ENCODE measurements at regions not wholly inside any gene's neighbourhood (a gene's known extent, or its start where the extent isn't known, plus 50 kb on each side); places are given as distances from the start of the nearest gene placed in this dataset.
"Not testable (repeated sequence)": the region's sequence is repeated elsewhere in the genome, so short reads cannot be mapped to it uniquely, and the experiment has no call there.

DNA sequence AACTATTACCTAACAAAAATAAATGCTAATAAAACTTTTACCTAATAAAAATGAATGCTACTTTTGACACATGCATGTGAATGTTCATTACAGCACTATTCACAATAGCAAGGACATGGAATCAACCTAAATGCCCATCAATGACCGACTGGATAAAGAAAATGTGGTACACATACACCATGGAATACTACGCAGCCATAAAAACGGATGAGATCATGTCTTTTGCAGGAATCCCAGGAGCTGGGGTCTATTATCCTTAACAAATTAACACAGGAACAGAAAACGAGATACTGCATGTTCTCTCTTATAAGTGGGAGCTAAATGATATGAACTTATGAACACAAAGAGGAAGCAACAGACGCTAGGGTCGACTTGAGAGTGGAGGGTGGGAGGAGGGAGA lies 88.1 kb upstream of the FAM204A start:
- Histone ChIP-seq H3K4me3 (ENCODE audit: insufficient read depth, low read depth, low read length, poor library complexity, severe bottlenecking) (no peak overlapping the region), H3K9me3 (ENCODE audit: control insufficient read depth, low read length) (no peaks in the 10 kb centered on the region), H3K36me3 (ENCODE audit: control insufficient read depth, insufficient read depth, low read length) (no peaks in the 10 kb centered on the region), H3K27ac (ENCODE audit: insufficient read depth, low read length, poor library complexity, severe bottlenecking) (no peak overlapping the region), H3K4me1 (ENCODE audit: control insufficient read depth, insufficient read depth, low read length, poor library complexity, severe bottlenecking) (no peaks in the 10 kb centered on the region), H3K27me3 (replicated peaks; ENCODE audit: control insufficient read depth, insufficient read depth, low read length, poor library complexity, severe bottlenecking) (no peaks in the 10 kb centered on the region)
- DNase-seq = no peak

DNA sequence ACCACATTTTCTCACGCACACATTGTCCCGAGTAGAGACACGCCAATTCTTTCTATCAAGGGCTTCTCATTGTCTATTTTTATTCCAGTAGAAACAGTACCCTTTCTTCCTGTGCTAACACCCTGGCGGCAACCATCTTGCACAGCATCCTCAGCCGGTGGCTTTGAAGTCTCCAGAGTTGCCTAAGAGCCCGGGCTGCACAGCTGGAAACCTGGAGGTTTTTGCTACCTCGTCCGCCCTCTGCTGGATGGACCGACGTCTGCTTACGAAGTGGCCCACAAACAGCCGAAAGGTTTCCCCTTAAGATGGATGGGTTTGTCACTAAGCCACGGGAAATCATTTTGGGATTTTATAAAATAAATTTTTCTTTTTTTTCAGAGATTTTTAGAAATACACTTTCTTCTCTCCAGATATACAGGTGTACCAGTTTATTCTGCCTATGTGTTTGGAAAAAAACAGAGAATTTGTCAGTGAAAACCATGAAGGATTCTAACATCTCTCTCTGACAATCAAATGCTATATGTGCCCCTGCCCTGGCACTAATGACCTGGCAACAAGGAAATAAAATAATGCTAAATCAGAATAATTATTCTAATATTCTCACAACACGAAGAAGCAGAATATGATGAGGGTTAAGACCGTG lies 81.8 kb upstream of the FAM204A start:
- H3K36me3 ChIP-seq (ENCODE audit: control insufficient read depth, insufficient read depth, low read length) = no peaks in the 10 kb centered on the region
- peaks cover 4% of the 10 kb centered on the region for H3K27me3 ChIP-seq (replicated peaks; ENCODE audit: control insufficient read depth, insufficient read depth, low read length, poor library complexity, severe bottlenecking)
- no peak overlapping the region for H3K27ac ChIP-seq (ENCODE audit: insufficient read depth, low read length, poor library complexity, severe bottlenecking)
- no peaks in the 10 kb centered on the region for H3K9me3 ChIP-seq (ENCODE audit: control insufficient read depth, low read length)
- H3K4me3 ChIP-seq (ENCODE audit: insufficient read depth, low read depth, low read length, poor library complexity, severe bottlenecking) = no peak overlapping the region
- peak; percentile 3 to 18 (median 10) for DNase-seq
- no peaks in the 10 kb centered on the region for H3K4me1 ChIP-seq (ENCODE audit: control insufficient read depth, insufficient read depth, low read length, poor library complexity, severe bottlenecking)

DNA sequence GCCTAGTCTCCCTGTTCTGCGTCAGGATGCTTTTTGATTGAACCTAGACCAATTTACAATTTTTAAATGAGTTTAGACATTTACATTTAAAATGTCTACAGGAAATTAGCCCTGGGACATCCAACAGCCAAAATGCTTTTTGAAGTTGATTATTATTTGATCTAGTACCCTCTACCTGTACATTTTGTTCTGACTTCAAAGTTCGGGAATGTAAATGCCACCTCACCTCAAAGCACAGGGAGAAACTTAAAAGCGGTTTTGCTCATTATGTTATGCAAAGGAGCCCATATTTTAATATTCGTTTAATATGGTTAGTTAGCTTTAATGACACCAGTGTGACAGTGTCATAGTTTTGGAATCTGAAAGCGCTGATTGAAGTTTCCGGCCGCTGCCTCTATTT lies 80.1 kb upstream of the FAM204A start:
- Histone ChIP-seq H3K27ac (ENCODE audit: insufficient read depth, low read length, poor library complexity, severe bottlenecking) (no peak overlapping the region), H3K4me1 (ENCODE audit: control insufficient read depth, insufficient read depth, low read length, poor library complexity, severe bottlenecking) (no peaks in the 10 kb centered on the region), H3K4me3 (ENCODE audit: insufficient read depth, low read depth, low read length, poor library complexity, severe bottlenecking) (no peak overlapping the region), H3K36me3 (ENCODE audit: control insufficient read depth, insufficient read depth, low read length) (no peaks in the 10 kb centered on the region), H3K27me3 (replicated peaks; ENCODE audit: control insufficient read depth, insufficient read depth, low read length, poor library complexity, severe bottlenecking) (peaks cover 4% of the 10 kb centered on the region), H3K9me3 (ENCODE audit: control insufficient read depth, low read length) (no peaks in the 10 kb centered on the region)
- no peak for DNase-seq

DNA sequence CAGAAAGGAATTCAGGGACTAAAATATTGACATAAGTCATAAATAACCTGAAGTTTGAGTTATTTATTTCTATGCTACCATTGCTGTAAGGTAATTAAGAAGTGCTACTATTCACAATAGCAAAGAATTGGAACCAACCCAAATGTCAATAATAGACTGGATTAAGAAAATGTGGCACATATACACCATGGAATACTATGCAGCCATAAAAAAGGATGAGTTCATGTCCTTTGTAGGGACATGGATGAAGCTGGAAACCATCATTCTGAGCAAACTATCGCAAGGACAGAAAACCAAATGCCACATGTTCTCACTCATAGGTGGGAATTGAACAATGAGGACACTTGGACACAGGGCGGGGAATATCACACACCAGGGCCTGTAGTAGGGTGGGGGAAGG lies 77.9 kb upstream of the FAM204A start:
- H3K36me3 ChIP-seq (ENCODE audit: control insufficient read depth, insufficient read depth, low read length); DNase-seq: not testable (repeated sequence)

DNA sequence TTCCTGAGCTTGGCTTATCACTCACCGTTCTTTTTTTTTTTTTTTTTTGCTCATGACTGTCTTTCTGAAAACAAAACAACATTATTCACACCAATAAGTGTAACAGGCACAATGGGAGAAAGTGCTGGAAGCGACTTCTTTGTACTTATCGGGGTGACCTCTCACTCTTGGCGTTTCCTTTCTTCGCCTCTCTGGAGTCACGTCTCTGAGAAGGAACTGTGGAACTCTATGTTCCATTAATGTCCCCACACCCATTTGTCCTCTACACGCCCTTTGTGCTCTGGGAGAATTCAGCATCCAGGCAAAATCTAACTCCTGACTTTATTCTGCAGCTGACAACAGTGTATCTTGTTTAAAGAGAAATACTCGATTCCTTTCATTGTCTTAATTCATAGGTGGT lies 70.8 kb upstream of the FAM204A start:
- no peak for DNase-seq
- no peaks in the 10 kb centered on the region for H3K9me3 ChIP-seq (ENCODE audit: control insufficient read depth, low read length)
- no peaks in the 10 kb centered on the region for H3K36me3 ChIP-seq (ENCODE audit: control insufficient read depth, insufficient read depth, low read length)
- H3K4me1 ChIP-seq (ENCODE audit: control insufficient read depth, insufficient read depth, low read length, poor library complexity, severe bottlenecking) = no peaks in the 10 kb centered on the region
- no peak overlapping the region for H3K4me3 ChIP-seq (ENCODE audit: insufficient read depth, low read depth, low read length, poor library complexity, severe bottlenecking)
- H3K27me3 ChIP-seq (replicated peaks; ENCODE audit: control insufficient read depth, insufficient read depth, low read length, poor library complexity, severe bottlenecking) = no peaks in the 10 kb centered on the region
- no peak overlapping the region for H3K27ac ChIP-seq (ENCODE audit: insufficient read depth, low read length, poor library complexity, severe bottlenecking)

More for the DNA sequence above, 77.9 kb upstream of the FAM204A start:
- not testable (repeated sequence) for H3K4me3 ChIP-seq (ENCODE audit: insufficient read depth, low read depth, low read length, poor library complexity, severe bottlenecking); H3K27me3 ChIP-seq (replicated peaks; ENCODE audit: control insufficient read depth, insufficient read depth, low read length, poor library complexity, severe bottlenecking); H3K9me3 ChIP-seq (ENCODE audit: control insufficient read depth, low read length); H3K4me1 ChIP-seq (ENCODE audit: control insufficient read depth, insufficient read depth, low read length, poor library complexity, severe bottlenecking); H3K27ac ChIP-seq (ENCODE audit: insufficient read depth, low read length, poor library complexity, severe bottlenecking)

DNA sequence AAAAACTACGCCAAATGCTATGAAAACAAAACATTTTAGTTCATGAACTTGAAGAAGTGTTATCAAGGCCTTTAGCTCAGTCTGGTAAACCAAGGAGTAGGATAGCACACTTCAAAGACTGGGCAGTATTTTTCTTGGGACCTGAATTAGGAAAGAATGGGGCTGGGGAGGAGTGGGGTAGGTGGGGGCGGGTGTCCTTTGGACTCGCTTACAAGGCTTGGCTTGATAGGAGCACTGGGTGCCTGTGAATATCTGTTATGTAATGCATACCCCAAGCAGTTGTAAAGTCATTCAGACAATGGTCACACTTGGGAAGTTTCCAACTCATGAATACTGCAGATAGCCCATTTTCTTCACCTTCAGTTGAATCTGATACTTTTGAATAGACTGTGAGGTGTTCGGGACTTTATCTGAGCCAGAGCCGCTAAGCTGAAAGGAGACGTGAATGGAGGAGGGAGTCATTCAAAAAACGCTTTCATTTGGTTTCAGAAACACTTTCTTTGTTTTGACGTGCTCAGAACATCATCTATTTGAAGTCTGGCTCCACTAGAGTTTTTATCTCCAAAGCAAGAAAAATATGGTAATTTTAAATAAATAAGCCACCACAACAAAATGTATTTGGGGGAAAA lies 70.1 kb upstream of the FAM204A start:
- H3K27me3 ChIP-seq (replicated peaks; ENCODE audit: control insufficient read depth, insufficient read depth, low read length, poor library complexity, severe bottlenecking) = no peaks in the 10 kb centered on the region
- DNase-seq = no peak
- no peaks in the 10 kb centered on the region for H3K9me3 ChIP-seq (ENCODE audit: control insufficient read depth, low read length)
- H3K27ac ChIP-seq (ENCODE audit: insufficient read depth, low read length, poor library complexity, severe bottlenecking) = no peak overlapping the region
- H3K4me3 ChIP-seq (ENCODE audit: insufficient read depth, low read depth, low read length, poor library complexity, severe bottlenecking) = no peak overlapping the region
- H3K4me1 ChIP-seq (ENCODE audit: control insufficient read depth, insufficient read depth, low read length, poor library complexity, severe bottlenecking) = no peaks in the 10 kb centered on the region
- H3K36me3 ChIP-seq (ENCODE audit: control insufficient read depth, insufficient read depth, low read length) = no peaks in the 10 kb centered on the region

DNA sequence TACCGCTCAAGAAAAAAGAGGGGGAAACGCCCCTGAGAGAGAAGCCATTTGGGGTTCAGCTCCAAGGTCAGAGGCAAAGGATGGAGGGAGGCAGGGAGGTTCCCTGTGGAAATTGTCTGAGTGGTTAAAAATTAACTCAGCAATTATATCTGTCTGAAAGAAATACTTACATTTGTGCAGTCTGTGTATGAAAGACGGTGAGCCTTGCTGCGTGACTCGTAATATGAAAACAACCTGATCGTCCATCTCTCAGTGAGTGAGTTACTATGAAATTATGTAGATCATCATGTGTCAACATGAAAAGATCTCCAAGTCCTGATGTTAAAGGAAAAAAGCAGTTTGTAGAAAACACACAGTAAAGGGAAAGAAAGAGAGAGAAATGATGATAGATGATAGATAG lies 67.2 kb upstream of the FAM204A start:
- H3K9me3 ChIP-seq (ENCODE audit: control insufficient read depth, low read length) = no peaks in the 10 kb centered on the region
- no peak overlapping the region for H3K27ac ChIP-seq (ENCODE audit: insufficient read depth, low read length, poor library complexity, severe bottlenecking)
- H3K27me3 ChIP-seq (replicated peaks; ENCODE audit: control insufficient read depth, insufficient read depth, low read length, poor library complexity, severe bottlenecking) = no peaks in the 10 kb centered on the region
- H3K36me3 ChIP-seq (ENCODE audit: control insufficient read depth, insufficient read depth, low read length) = no peaks in the 10 kb centered on the region
- DNase-seq = no peak
- no peaks in the 10 kb centered on the region for H3K4me1 ChIP-seq (ENCODE audit: control insufficient read depth, insufficient read depth, low read length, poor library complexity, severe bottlenecking)
- no peak overlapping the region for H3K4me3 ChIP-seq (ENCODE audit: insufficient read depth, low read depth, low read length, poor library complexity, severe bottlenecking)

DNA sequence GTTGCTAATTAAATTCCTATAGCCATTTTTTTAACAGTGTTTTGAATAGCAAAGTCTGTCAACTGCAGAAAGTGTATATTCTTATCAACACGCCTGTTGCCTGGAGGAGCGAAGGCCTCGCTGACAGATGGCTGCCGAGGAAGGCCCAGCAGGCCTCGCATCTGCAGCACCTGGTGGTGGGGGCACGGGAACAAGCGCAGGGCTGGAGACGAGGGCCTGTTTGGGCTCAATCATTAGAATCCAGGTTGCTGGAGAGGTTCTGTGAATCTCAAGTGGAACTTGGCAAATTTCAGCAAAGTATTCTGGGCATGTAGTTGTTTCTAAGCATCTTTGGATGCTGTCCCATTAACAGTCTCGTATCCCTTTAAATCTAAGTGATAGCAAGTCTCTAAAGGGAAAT lies 66.1 kb upstream of the FAM204A start:
- no peaks in the 10 kb centered on the region for H3K36me3 ChIP-seq (ENCODE audit: control insufficient read depth, insufficient read depth, low read length)
- H3K4me3 ChIP-seq (ENCODE audit: insufficient read depth, low read depth, low read length, poor library complexity, severe bottlenecking) = no peak overlapping the region
- DNase-seq = no peak
- H3K27ac ChIP-seq (ENCODE audit: insufficient read depth, low read length, poor library complexity, severe bottlenecking) = no peak overlapping the region
- no peaks in the 10 kb centered on the region for H3K27me3 ChIP-seq (replicated peaks; ENCODE audit: control insufficient read depth, insufficient read depth, low read length, poor library complexity, severe bottlenecking)
- no peaks in the 10 kb centered on the region for H3K9me3 ChIP-seq (ENCODE audit: control insufficient read depth, low read length)
- H3K4me1 ChIP-seq (ENCODE audit: control insufficient read depth, insufficient read depth, low read length, poor library complexity, severe bottlenecking) = no peaks in the 10 kb centered on the region

DNA sequence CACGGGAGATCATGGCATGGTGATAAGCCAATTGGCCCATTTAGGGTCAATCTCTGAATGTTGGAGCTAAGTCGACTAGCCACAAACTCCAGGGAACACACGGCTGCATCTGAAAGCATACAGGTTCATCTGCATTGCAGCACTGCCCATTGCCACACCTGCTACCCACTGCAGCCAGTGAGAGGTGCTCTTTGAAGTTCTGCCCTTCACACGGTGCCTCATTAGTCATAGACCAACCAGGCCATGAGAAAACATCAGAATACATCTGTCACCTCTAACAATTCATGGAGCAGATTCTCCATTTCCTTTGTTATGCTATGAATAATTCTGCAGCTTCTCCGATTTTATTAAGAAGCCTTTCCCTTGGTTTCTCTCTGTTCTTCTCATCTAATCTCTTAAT lies 65.7 kb upstream of the FAM204A start:
- H3K9me3 ChIP-seq (ENCODE audit: control insufficient read depth, low read length) = no peaks in the 10 kb centered on the region

DNA sequence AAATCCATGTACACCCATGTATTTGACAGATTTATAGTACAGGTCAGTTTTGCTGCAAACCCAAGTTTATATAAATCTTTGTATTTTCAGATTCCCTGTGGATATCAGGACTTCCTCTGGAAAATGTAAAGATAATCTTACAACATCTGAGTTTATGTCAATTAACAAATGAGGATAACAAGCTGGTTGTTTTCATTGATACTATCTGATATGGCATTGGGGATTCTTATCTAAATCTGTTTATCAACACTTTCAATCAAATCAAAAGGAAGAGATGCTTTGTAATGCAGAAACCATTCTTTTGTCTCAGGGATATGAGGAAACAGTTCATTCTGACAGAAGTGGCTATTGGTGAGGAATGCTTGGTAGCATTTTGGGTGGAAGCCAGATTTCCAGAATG lies 64.9 kb upstream of the FAM204A start:
- H3K27me3 ChIP-seq (replicated peaks; ENCODE audit: control insufficient read depth, insufficient read depth, low read length, poor library complexity, severe bottlenecking) = no peaks in the 10 kb centered on the region
- no peak overlapping the region for H3K27ac ChIP-seq (ENCODE audit: insufficient read depth, low read length, poor library complexity, severe bottlenecking)
- H3K4me1 ChIP-seq (ENCODE audit: control insufficient read depth, insufficient read depth, low read length, poor library complexity, severe bottlenecking) = no peaks in the 10 kb centered on the region
- no peak overlapping the region for H3K4me3 ChIP-seq (ENCODE audit: insufficient read depth, low read depth, low read length, poor library complexity, severe bottlenecking)
- no peaks in the 10 kb centered on the region for H3K9me3 ChIP-seq (ENCODE audit: control insufficient read depth, low read length)
- DNase-seq = no peak
- no peaks in the 10 kb centered on the region for H3K36me3 ChIP-seq (ENCODE audit: control insufficient read depth, insufficient read depth, low read length)

More for the DNA sequence above, 65.7 kb upstream of the FAM204A start:
- no peak overlapping the region for H3K4me3 ChIP-seq (ENCODE audit: insufficient read depth, low read depth, low read length, poor library complexity, severe bottlenecking)
- no peaks in the 10 kb centered on the region for H3K36me3 ChIP-seq (ENCODE audit: control insufficient read depth, insufficient read depth, low read length)
- H3K27me3 ChIP-seq (replicated peaks; ENCODE audit: control insufficient read depth, insufficient read depth, low read length, poor library complexity, severe bottlenecking) = no peaks in the 10 kb centered on the region
- no peak for DNase-seq
- no peak overlapping the region for H3K27ac ChIP-seq (ENCODE audit: insufficient read depth, low read length, poor library complexity, severe bottlenecking)
- H3K4me1 ChIP-seq (ENCODE audit: control insufficient read depth, insufficient read depth, low read length, poor library complexity, severe bottlenecking) = no peaks in the 10 kb centered on the region
